HT-29 (cell line): ENCODE measurements at regions not wholly inside any gene's neighbourhood (a gene's known extent, or its start where the extent isn't known, plus 50 kb on each side); places are given as distances from the start of the nearest gene placed in this dataset.

Source experiments
- DNase-seq: peaks from one replicate; pipeline ENCODE4 v3.0.0-alpha.2; 2015; ENCODE audit warnings: low spot score

GRCh38 chr5:158644301-158644700, 455.4 kb downstream of the EBF1 start:
- no peak for DNase-seq

GRCh38 chr5:158643840-158644239, 455.9 kb downstream of the EBF1 start:
- DNase-seq: no peak

GRCh38 chr5:158642879-158643278, 456.8 kb downstream of the EBF1 start:
- no peak for DNase-seq

- no peak for DNase-seq
Measured at GRCh38 chr5:158641016-158641415, 458.7 kb downstream of the EBF1 start.

GRCh38 chr5:158640593-158640980, 459.1 kb downstream of the EBF1 start:
- no peak for DNase-seq

GRCh38 chr5:158639881-158640592, 459.7 kb downstream of the EBF1 start:
- no peak for DNase-seq

GRCh38 chr5:158638396-158638795, 461.3 kb downstream of the EBF1 start:
- no peak for DNase-seq

GRCh38 chr5:158637039-158637438, 462.7 kb downstream of the EBF1 start:
- DNase-seq: no peak

GRCh38 chr5:158635565-158635964, 464.2 kb downstream of the EBF1 start:
- no peak for DNase-seq

GRCh38 chr5:158634714-158635113, 465.0 kb downstream of the EBF1 start:
- DNase-seq: no peak

GRCh38 chr5:158629591-158630312, 470.0 kb downstream of the EBF1 start:
- no peak for DNase-seq

- no peak for DNase-seq
Measured at GRCh38 chr5:158626718-158627117, 473.0 kb downstream of the EBF1 start.

GRCh38 chr5:158623971-158624370, 475.7 kb downstream of the EBF1 start:
- no peak for DNase-seq

- DNase-seq: no peak
Measured at GRCh38 chr5:158621391-158621790, 478.3 kb downstream of the EBF1 start.

- DNase-seq: no peak
Measured at GRCh38 chr5:158619083-158619788, 480.5 kb downstream of the EBF1 start.

- no peak for DNase-seq
Measured at GRCh38 chr5:158618256-158618655, 481.5 kb downstream of the EBF1 start.

- DNase-seq: no peak
Measured at GRCh38 chr5:158616707-158617106, 483.0 kb downstream of the EBF1 start.

GRCh38 chr5:158614951-158615350, 484.8 kb downstream of the EBF1 start:
- DNase-seq: no peak

- no peak for DNase-seq
Measured at GRCh38 chr5:158611581-158611980, 488.1 kb downstream of the EBF1 start.

- no peak for DNase-seq
Measured at GRCh38 chr5:158610051-158610415, 489.7 kb downstream of the EBF1 start.

GRCh38 chr5:158609333-158610050, 490.2 kb downstream of the EBF1 start:
- DNase-seq: no peak

- no peak for DNase-seq
Measured at GRCh38 chr5:158607088-158607487, 492.6 kb downstream of the EBF1 start.
